GM19468 (cell line): ENCODE measurements at regions not wholly inside any gene's neighbourhood (a gene's known extent, or its start where the extent isn't known, plus 50 kb on each side); places are given as distances from the start of the nearest gene placed in this dataset.
"Not testable (repeated sequence)": the region's sequence is repeated elsewhere in the genome, so short reads cannot be mapped to it uniquely, and the experiment has no call there.

Experiments
- ATAC-seq: cut with Tn5 transposase; IDR thresholded peaks from one replicate; pipeline ENCODE4 v1.9.1; 2021; ENCODE audit warnings: mild to moderate bottlenecking, moderate library complexity, moderate number of reproducible peaks; ENCODE audit not compliant: unreplicated experiment; ENCODE audit errors: extremely low read depth

DNA sequence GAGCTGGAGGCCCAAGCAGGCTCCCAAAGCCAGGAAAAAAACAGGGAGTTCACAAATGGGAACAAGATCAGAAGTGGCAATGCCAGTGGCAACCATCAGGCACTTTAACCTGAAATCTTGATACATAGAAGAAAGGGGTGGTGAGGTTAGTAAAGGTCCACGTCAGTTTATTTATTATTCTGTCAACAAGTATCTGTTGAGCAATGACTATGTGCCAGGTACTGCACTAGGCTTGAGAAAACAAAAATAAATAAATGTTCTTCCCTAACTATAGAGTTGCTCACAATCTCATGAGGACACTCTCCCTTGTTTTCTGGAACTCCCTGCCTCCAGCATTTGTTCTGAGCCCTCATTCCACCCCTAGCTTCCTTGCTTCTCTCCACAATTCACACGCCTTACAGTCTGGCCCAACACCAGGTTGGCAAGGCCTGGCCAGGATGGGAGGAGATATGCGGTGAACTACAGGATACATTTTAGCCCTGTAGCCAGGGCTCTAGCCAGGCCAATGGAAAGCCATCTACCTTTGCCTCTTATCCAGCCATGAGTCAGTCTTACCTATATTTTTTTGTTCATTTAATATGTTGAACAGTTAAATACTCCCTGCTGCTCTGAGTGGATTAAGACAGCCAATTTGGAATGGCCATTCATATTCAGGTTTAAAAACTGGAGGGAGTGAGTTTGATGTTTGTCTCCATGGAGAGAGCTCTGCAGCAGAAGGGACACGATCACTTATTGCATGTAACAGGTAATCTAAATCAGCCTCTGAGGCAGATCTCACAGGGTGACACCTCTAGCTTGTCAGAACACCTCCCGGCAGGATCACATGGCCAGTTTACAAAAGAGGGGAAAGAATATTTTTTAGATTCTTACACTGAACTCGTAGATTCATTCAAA lies 161.9 kb upstream of the ATP11B start:
- no peak for ATAC-seq

DNA sequence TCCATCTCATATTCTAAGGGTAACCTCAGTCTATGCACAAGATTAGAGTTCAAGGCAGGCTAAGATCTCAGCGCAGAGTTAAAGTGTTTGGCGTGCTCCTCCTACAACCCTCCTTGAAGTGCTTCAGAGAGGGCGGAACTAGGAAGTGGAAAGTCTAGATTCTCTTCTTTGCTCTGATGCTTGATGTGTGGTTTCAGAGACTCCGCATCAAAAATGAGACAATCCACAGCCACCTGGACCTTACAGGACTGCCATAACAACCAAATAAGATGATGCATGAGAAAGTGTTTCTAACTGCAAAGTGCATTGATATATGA lies 161.3 kb upstream of the ATP11B start:
- ATAC-seq, result no peak

DNA sequence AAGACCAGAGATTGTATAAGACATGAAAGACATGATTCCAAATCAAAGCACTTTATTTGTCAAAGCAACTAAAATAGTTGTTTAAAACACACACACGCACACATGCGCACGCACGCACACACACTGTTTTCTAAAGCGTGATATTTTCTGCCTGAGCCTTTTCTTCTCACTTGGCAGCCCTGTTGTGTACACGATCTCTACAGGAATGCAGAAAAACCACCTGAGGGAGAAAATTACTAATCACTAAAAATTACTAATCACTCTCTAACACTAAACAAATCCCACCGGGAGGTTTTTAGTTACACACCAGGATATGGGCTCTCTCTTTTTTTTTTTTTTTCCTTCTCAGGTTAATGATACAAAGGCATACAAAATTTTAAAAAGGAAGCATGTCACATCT lies 160.1 kb upstream of the ATP11B start:
- no peak for ATAC-seq

DNA sequence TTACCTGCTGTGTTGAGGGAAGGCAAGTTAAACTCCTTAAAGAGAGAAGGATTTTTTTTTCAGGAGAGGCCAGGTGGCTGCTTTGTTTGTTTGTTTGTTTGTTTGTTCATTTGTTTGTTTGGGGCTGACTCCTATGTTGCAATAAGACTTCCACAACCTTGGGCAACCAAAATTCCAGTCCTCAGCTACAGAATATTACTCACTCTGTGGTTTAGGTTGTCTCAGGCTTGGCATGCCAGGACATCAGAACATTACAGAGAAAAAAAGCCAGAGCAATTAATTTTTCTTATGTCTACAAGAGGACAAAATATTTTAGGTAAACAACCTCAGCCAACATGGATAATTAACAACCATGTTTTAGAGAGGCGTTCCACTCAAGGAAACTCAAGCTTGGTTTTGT lies 156.7 kb upstream of the ATP11B start:
- ATAC-seq, result no peak

DNA sequence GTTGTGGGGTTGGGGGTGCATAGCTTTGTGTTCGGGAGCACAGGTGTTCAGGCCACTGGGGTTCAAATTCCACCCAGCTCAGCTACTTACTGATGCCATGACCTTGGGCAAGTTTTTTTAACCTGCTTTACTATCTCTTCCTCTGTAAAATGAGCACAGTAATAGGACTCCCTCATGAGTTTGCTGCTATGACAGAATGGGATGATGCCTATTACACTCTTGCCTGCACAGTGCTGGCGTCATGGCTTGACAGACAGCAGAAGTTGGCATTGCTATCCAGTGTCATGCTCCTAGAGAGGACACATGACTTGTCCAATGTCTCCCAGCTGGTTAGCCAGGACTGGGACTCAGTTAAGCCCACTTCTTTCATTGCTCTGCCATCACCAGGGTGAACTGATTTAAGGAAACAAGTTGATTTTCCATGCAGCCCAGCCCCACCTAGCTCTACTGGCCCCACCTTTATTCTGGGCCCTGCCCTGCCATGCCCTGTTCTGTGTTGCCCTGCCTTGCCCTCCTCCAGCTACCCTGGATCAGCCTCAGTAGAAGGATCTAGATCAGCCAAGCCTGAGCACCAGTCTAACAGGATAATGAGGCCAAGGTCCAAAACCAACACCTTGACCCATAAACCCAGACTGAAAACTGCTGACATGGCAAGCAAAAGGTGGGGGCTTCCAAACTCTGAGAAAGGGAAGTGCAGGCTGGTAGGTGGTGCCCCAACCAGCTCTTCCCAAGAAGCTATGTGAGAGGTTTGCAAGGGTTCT lies 155.8 kb upstream of the ATP11B start:
- no peak for ATAC-seq

DNA sequence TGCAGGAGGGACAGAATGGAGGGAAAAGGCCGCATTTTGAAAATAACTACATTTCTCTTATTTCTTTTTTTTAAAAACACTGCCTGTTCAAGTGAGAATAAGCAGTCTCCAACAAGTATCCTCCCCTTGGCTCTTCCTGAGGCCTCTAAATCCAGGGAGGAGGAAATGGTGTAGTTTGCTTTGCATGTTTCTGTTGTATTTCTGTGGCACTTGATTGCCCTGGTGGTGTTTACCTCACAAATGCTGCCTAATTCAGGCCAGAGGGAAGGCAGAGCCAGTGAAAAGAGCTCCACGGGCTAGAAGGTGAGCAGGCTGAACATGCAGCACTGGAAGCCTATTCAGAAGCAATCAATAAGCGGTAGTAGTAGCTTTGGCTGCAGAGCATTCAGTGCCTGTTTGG lies 149.3 kb upstream of the ATP11B start:
- ATAC-seq, result no peak

DNA sequence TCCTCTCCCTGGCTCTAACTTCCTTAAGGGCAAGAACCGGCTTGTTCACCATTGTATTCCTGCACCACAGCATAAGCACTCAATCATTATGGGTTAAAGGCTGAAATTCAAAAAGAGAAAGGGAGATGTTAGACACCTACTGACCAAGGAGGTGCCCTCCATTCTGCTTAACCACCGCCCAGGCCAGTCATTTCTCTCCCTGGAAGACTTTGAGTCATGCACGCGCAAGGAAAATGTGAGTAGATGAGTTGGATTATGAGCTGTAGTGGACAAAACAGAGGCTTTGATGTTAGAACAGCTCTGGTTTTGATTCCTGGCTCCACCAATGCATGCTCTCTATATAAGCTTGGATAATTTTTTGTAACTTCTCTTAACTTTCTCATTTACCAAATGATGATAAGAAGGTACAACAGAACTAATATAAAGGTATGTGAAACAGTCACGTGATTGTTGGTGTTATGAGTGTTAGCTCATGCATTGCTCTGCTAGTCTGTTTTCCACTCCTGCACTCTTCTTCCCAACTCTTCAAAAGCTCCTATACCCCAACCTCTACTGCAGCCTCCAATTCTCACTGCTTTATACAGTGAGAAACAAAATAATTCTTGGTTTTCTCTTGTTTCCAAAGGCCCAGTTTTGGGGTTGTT lies 148.4 kb upstream of the ATP11B start:
- no peak for ATAC-seq

DNA sequence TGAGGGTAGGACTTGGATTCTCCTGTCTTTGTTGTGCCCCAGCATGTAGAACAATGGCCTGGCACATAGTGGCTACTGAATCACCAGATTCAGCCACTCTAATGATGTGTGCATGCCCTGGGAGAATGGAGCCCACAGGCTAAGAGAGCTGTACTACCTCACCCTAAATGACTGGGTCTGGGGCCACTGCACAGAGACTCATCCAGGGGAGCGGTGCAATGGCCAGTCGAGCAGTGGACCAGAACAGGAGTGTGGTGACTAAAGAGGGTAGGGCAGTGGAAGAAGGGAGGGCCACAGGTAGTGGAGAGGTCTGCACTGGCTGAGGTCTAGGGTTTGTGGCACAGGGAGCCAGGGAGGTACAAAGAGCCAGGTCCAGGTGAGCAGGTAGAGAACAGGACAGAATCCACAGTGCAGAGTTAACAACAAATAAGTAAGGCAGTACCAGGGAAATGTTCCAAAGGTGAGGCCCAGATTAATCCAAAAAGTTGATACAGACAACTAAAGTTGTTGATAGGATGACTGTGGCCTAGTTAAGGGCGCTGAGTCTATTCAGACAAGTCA lies 142.7 kb upstream of the ATP11B start:
- no peak for ATAC-seq

DNA sequence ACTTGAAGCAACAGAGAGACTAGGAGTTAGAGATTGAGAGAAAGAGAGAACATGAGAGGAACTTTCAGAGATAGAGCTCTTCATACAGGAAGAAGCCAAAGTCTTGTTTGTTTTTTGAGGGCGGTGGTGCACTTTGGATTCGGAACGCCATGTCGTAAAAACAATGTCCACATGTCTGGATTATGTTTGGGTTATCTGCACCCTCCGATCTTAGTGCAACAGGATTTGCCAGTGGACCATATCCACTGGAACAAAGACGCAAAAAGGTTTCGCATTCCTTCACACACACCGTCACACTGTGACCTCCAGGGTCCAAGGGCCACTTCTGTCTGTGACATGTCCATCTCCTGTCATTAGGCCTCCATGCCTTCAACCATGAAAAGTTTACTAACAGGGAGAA lies 141.8 kb upstream of the ATP11B start:
- ATAC-seq, result no peak

DNA sequence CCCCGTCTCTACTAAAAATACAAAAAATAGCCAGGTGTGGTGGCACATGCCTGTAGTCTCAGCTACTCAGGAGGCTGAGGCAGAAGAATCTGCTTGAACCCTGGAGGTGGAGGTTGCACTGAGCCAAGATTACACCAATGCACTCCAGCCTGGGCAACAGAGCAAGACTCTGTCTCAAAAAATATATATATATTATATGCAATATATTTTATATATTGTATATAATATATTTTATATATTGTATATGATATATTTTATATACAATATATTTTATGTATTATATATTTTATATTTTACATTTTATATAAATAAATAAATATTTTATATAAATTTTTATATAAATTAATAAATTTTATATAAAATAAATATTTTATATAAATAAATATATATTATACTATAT lies 140.2 kb upstream of the ATP11B start:
- ATAC-seq, result not testable (repeated sequence)

DNA sequence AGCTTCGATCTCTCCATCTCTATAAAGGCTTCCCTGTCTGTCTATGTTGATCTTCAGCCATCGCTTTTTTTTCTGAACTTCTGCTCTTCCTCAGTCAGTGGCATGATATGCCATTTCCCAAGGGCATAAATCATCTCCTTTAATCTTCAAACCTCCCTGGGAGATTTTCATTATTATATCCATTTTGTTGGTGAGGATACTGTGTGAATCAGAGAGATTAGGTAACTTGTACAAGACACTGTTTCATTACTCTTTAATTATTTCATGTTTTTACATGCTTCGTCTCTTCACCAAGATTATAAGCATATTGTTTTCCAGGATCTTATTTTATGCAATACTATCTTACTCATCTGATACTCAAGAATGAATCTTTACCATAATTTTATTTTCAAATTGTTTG lies 124.8 kb upstream of the ATP11B start:
- ATAC-seq, result no peak

DNA sequence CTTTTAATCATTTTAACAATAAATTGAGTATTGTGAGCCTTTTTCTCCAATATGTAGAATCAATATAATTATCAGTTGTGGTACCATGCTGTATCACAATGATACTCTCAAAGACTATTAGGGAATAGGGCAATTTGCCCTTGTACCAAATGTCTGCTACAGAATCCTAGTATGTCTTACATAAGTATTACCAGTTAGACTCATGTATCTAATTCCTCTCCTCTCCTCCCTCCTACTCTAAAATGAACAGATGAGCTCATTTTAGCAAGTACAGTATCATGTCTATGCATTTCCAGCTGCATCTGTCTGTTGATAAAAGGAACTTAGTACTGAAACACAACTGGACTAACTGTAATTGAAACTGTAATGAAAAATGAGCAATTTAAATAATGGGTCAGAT lies 124.3 kb upstream of the ATP11B start:
- no peak for ATAC-seq

DNA sequence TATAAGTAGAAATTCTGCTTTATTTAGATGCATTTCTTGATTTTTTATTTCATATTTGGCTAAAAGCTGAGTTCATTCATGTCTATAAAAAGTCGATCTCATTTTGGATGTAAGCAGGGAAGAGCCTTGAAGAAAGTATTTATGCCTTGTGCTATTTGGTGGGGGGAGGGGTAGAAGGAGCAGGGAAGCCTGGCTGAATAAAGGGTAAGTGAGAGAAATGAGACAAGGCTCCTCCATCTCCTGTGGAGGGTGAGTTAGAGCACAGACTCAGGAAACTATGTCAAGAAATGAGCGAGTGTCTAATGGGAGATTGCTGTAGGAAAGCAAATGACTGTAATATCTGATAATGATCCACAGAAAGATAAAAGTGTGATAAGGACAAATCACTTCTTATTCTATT lies 121.8 kb upstream of the ATP11B start:
- no peak for ATAC-seq

DNA sequence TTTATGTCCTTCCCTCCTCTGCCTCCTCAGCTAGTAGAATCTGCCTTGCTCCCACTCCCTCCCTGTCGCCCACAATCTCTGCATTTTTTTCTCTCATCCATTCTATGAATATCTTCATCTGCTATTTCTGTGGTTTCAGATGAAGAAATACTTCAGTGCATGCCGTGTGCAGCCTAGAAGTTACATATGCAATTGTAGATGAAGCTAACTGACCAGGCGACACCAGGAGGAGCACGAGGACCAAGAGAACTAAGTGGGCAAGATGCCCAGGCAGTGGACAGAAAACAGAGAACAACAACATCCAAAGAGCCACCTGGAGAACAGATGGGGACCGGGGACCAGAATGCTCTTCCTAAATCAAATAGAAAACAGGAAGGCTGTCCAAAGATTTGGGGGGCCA lies 121.4 kb upstream of the ATP11B start:
- no peak for ATAC-seq

DNA sequence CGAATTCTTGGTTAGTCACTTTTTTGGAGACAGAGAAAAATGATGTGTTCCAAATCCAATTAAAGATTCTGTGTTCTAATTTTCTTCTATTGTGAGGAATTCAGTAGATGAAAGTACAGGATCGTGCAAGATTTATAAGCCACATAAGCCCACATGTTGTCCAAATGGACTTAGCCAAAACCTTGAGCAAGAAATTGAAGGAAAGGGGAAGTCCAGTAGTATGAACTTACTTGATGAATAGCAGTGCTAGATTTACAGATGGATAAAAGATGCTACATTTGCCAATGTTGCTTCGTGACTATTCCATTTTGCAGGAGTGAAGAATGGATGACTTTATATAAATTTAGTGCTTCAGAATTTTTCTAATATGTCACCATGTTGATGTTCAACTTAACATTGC lies 120.0 kb upstream of the ATP11B start:
- ATAC-seq, result no peak

DNA sequence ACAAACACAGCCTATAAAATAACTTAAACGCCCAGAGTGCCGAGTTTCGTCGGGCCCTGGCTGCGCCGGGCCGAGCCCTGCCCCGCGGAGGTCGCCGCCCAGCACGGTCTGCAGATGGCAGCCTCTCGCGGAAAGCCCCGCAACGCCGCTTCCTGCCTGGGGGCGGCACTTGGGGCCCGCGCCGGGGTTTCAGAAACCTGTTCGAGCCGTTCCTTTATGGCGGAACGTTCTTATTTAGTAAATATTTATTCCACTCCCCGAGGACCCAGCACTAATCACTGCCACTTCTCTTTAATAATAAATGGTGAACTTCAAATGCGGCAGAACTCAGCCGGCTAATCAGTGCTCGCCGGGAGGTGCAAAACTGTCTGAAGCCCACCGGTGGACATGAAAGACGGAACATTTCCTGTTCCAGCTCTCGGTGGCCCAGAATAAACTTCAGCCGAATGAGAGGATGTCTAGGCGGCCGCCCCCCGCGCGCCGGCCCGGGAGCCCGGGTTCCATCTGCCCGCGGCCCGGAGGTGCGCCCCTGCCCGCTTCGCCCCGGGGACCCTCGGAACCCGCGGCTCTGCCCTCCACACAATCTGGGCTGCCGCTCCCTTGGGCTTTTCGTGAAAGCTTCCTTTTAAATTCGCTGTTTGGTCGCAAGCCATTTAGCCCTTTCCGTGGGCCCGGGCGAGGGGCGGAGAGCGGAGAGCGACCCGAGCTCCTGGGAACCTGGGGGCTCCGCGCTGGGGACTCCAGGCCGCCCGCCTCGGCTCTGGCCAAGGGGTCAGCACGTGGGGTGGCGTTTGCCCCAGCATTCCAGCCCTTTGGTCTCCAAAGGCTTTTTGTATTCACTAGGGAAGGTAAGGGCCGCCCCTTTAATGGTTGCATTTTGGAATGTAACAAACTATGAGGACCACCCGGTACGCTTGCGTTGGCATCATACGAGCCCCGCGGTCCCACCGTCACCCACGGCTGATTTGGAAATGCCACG lies 110.8 kb upstream of the ATP11B start:
- peak; percentile 77 for ATAC-seq

DNA sequence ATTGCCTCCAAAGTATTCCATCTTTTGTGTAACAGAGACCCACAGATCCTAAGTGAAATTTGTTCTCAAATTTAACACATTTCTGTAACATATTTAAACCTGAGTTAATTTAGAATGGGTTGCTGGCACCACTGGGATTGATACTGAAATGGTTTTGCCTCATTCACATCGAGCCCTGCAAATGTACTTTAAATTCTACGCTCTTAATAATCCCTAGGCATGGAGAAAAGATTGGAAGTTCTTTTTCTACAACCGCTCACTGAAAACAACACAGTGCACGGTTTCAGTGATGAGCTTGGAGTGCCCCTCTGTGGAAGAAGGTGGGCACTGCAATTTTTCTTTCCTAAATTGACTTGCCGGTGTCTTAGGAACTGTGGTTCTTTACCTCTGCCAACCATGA lies 109.9 kb upstream of the ATP11B start:
- ATAC-seq, result peak; percentile 26

DNA sequence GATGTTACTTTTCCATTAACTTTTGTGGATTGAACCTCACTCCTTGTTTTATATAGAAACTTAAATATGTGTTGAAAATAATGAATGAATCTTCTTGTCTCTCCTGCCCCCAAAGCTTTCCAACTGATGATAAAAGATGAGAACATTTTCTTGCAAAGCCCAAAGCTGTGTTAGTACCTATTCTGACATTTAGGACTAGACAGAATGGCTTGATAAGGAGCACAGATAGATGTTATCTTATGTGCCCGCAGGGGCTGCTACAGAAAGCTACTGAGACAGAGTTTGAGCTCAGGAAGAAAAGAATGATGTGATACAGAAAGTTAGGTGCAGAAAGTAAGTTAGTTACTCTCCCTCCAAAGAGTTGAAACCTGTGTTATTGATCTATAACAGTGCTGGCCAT lies 109.4 kb upstream of the ATP11B start:
- ATAC-seq, result no peak

DNA sequence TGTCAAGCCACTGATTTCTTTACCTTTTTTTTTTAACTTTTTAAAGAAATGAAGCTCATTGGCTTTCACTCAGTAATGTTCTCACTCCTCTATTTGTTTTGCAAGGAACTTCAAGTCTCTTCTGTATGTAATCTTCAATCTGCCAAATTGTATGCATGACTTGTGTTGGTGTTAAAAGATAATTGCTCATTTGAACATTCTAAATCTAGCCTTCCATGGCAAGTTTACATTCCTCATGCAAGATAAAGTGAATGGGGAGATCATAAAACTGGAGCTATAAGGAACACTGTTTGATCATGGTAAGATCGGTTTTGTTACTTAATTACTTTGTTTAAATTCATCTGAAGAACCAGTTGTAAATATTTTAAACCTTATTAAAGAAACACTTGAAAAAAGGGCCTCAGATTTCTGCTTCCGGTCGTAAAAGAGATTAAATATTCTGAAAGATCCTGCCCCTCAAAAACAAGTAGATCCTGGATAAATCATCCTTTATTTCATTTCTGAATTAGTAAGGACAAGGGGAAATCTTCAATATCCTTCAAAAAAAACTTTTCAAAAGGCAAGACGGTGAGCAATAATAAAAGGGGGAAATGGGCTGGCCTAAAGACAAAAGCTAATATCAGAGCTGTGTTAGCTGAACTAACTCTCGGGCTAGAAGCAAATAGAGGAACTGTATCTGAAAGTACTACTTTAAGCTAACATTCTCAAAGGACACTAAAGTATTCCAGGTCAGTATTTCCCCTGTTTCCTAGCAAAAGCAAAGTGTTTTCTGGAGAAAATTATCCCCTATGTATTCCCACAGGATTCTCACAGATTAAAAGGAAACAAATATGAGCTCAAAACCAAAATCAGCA lies 107.0 kb upstream of the ATP11B start:
- no peak for ATAC-seq
